K562 (cell line): ENCODE measurements at regions not wholly inside any gene's neighbourhood (a gene's known extent, or its start where the extent isn't known, plus 50 kb on each side); places are given as distances from the start of the nearest gene placed in this dataset.

Source experiments
- FOSL1 ChIP-seq: fragments of 200-800 bp; sonication (Bioruptor generic); conservative IDR thresholded peaks from 2 replicates; pipeline ENCODE4 v1.6.1; 2016; ENCODE audit warnings: missing genetic modification characterization, missing compliant biosample characterization
- GABPA ChIP-seq: fragments of 200-800 bp; sonication (Bioruptor generic); conservative IDR thresholded peaks from 2 replicates; pipeline ENCODE4 v1.6.1; 2016; ENCODE audit warnings: low read depth, missing genetic modification characterization, missing compliant biosample characterization
- HLTF ChIP-seq: fragments of 450-650 bp; IDR thresholded peaks from 2 replicates; pipeline ENCODE4 v1.6.1; 2016
- NCOR1 ChIP-seq: fragments of 450-650 bp; IDR thresholded peaks from 2 replicates; pipeline ENCODE4 v1.6.1; 2016; ENCODE audit warnings: mild to moderate bottlenecking, moderate library complexity
- POLR2A ChIP-seq: fragments of 450-650 bp; conservative IDR thresholded peaks from 2 replicates; pipeline ENCODE4 v1.6.1; 2016
- RAD21 ChIP-seq, 2 experiments: fragments of 250-450 bp in 1 of 2; fragments of 450-650 bp in 1 of 2; sonication (Bioruptor Pico) in 1 of 2; formaldehyde crosslinking in 1 of 2; IDR thresholded peaks in 1 of 2; conservative IDR thresholded peaks in 1 of 2; 2 replicates each; pipeline versions ENCODE4 v1.4.0 to v1.8.0; 2020 to 2022; ENCODE audit warnings: mild to moderate bottlenecking in 2 of 2, moderate library complexity in 1 of 2
- SMARCC2 ChIP-seq: fragments of 450-650 bp; IDR thresholded peaks from 2 replicates; pipeline ENCODE4 v1.6.1; 2017; ENCODE audit warnings: antibody characterized with exemption, moderate library complexity, mild to moderate bottlenecking, low read depth
- USF2 ChIP-seq: sonication (generic); formaldehyde crosslinking; IDR thresholded peaks from 2 replicates; pipeline ENCODE4 v1.5.0; 2020; ENCODE audit warnings: missing genetic modification reagents
- ZNF77 ChIP-seq: fragments of 250-450 bp; sonication (Bioruptor Pico); IDR thresholded peaks from 2 replicates; pipeline ENCODE4 v1.5.0; 2020
- TF ChIP-seq, protein P1 (sequence below), 3 experiments: IDR thresholded peaks in 2 of 3; conservative IDR thresholded peaks in 1 of 3; 2 replicates each; pipeline ENCODE4 v1.5.1; 2011 to 2012; ENCODE audit warnings: low read length in 3 of 3, mild to moderate bottlenecking in 3 of 3, control low read depth in 2 of 3, improper control_type of control experiment in 1 of 3, inconsistent platforms in 1 of 3, low read depth in 1 of 3, mixed read lengths in 1 of 3, moderate library complexity in 1 of 3; ENCODE audit not compliant: insufficient read depth in 2 of 3
- TF ChIP-seq, protein P2 (sequence below): sonication (generic); formaldehyde crosslinking; IDR thresholded peaks from 2 replicates; pipeline ENCODE4 v1.8.0; 2022; ENCODE audit warnings: missing genetic modification reagents, mild to moderate bottlenecking, borderline replicate concordance
- TF ChIP-seq, protein P3 (sequence below), 2 experiments: fragments of 450-650 bp; IDR thresholded peaks; 2 replicates each; pipeline ENCODE4 v1.6.1; 2016; ENCODE audit warnings: mild to moderate bottlenecking in 2 of 2, borderline replicate concordance in 1 of 2, low read depth in 1 of 2, moderate library complexity in 1 of 2

- TF ChIP-seq POLR2A (no peak), FOSL1 (no peak), NCOR1 (no peak), USF2 (CRISPR knock-in tag) (no peak), ZNF77 (CRISPR knock-in tag) (no peak), HLTF (no peak), SMARCC2 (no peak), GABPA (tag) (no peak), RAD21 (CRISPR knock-in tag; conservative IDR thresholded peaks at IDR 0.05 in 1 of 2, IDR thresholded peaks at IDR 0.05 in 1 of 2) (no peak)
- TF ChIP-seq, protein P1, sequence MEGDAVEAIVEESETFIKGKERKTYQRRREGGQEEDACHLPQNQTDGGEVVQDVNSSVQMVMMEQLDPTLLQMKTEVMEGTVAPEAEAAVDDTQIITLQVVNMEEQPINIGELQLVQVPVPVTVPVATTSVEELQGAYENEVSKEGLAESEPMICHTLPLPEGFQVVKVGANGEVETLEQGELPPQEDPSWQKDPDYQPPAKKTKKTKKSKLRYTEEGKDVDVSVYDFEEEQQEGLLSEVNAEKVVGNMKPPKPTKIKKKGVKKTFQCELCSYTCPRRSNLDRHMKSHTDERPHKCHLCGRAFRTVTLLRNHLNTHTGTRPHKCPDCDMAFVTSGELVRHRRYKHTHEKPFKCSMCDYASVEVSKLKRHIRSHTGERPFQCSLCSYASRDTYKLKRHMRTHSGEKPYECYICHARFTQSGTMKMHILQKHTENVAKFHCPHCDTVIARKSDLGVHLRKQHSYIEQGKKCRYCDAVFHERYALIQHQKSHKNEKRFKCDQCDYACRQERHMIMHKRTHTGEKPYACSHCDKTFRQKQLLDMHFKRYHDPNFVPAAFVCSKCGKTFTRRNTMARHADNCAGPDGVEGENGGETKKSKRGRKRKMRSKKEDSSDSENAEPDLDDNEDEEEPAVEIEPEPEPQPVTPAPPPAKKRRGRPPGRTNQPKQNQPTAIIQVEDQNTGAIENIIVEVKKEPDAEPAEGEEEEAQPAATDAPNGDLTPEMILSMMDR (IDR thresholded peaks at IDR 0.05 in 2 of 3, conservative IDR thresholded peaks at IDR 0.05 in 1 of 3; ENCODE audit: insufficient read depth in 2 of 3, low read depth in 1 of 3, low read length in 3 of 3): no peak
- TF ChIP-seq, protein P2, sequence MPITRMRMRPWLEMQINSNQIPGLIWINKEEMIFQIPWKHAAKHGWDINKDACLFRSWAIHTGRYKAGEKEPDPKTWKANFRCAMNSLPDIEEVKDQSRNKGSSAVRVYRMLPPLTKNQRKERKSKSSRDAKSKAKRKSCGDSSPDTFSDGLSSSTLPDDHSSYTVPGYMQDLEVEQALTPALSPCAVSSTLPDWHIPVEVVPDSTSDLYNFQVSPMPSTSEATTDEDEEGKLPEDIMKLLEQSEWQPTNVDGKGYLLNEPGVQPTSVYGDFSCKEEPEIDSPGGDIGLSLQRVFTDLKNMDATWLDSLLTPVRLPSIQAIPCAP (CRISPR knock-in tag): no peak
- TF ChIP-seq, protein P3, sequence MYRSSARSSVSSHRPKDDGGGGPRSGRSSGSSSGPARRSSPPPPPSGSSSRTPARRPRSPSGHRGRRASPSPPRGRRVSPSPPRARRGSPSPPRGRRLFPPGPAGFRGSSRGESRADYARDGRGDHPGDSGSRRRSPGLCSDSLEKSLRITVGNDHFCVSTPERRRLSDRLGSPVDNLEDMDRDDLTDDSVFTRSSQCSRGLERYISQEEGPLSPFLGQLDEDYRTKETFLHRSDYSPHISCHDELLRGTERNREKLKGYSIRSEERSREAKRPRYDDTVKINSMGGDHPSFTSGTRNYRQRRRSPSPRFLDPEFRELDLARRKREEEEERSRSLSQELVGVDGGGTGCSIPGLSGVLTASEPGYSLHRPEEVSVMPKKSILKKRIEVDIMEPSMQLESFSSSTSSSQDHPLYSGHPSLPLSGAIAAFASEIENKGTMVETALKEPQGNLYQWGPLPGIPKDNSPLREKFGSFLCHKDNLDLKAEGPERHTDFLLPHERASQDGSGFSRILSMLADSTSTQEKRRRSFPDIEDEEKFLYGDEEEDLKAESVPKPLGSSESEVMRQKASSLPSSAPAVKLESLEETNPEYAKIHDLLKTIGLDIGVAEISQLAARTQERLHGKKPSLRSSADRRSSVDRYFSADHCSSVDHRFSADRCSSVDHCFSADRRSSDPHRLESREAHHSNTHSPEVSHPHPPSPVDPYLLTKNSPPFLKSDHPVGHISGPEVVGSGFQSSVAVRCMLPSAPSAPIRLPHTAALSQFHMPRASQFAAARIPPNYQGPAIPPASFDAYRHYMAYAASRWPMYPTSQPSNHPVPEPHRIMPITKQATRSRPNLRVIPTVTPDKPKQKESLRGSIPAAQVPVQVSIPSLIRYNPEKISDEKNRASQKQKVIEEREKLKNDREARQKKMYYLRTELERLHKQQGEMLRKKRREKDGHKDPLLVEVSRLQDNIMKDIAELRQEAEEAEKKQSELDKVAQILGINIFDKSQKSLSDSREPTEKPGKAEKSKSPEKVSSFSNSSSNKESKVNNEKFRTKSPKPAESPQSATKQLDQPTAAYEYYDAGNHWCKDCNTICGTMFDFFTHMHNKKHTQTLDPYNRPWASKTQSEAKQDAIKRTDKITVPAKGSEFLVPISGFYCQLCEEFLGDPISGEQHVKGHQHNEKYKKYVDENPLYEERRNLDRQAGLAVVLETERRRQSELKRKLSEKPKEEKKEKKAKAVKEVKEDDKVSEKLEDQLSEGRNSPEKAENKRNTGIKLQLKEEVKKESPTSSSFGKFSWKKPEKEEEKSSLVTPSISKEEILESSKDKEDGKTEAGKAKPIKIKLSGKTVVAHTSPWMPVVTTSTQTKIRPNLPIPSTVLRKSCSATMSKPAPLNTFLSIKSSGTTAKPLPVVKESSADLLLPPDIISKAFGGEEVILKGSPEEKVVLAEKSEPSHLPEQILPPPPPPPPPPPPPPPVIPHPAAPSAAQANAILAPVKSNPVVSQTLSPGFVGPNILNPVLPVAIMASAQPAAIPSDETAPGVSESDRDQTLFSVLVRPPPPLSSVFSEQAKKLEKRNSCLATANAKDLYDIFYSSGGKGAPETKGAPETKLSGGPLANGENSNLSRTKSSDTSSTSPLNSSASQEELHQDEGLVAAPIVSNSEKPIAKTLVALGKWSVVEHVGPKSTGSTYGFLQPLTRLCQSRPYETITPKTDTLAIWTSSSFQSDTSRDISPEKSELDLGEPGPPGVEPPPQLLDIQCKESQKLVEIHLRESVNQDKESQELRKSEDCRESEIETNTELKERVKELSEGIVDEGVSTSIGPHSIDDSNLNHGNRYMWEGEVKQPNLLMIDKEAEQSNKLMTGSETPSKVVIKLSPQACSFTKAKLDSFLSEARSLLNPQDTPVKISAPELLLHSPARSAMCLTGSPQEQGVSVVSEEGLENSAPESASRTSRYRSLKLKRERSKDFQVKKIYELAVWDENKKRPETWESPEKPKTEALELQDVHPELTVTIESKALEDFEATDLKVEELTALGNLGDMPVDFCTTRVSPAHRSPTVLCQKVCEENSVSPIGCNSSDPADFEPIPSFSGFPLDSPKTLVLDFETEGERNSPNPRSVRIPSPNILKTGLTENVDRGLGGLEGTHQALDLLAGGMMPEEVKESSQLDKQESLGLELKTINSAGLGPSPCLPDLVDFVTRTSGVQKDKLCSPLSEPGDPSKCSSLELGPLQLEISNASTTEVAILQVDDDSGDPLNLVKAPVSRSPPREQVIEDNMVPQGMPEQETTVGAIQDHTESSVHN (IDR thresholded peaks at IDR 0.05; ENCODE audit: borderline replicate concordance in 1 of 2, low read depth in 1 of 2): no peak
These were observed 228.3 kb downstream of the MIAT start for GRCh38 chr22:26885441-26886261.
